H1 (cell line): ENCODE measurements at regions not wholly inside any gene's neighbourhood (a gene's known extent, or its start where the extent isn't known, plus 50 kb on each side); places are given as distances from the start of the nearest gene placed in this dataset.

Experiments
- CTCF ChIA-PET: fragments of 300-600 bp; sonication (Branson Sonifier 250); formaldehyde crosslinking; loops from one replicate; lab custom pipeline; 2021; ENCODE audit not compliant: partially characterized antibody; lab: Charles Lee
- POLR2A ChIA-PET: fragments of 300-600 bp; sonication (Branson Sonifier 250); formaldehyde crosslinking; loops from one replicate; lab custom pipeline; 2021; ENCODE audit warnings: inconsistent platforms; ENCODE audit not compliant: partially characterized antibody; lab: Charles Lee
- DNase-seq, 2 experiments: peaks; one replicate each; pipeline versions ENCODE4 v3.0.0 to v3.0.0-alpha.2; 2010 to 2022; ENCODE audit warnings: low spot score in 2 of 2, low read depth in 1 of 2, mixed read lengths in 1 of 2
- FAIRE-seq: peaks from 2 replicates; lab custom pipeline; 2011; peaks lifted over from hg19 to GRCh38; lab: Jason Lieb, UNC
- H2AFZ ChIP-seq: 2 replicates; pipeline ENCODE4 v1.8.1; 2012; ENCODE audit warnings: low read length, inconsistent platforms
- H2AK5ac ChIP-seq: 2 replicates; pipeline ENCODE4 v1.6.1; 2013; ENCODE audit warnings: low read depth, low read length
- H2BK120ac ChIP-seq: replicated peaks from 2 replicates; pipeline ENCODE3; 2013; ENCODE audit warnings: low read depth, low read length, inconsistent platforms
- H2BK12ac ChIP-seq: 2 replicates; pipeline ENCODE4 v1.6.1; 2013; ENCODE audit warnings: low read depth, low read length
- H2BK15ac ChIP-seq: 2 replicates; pipeline ENCODE4 v1.6.1; 2013; ENCODE audit warnings: low read length
- H2BK20ac ChIP-seq: 2 replicates; pipeline ENCODE4 v1.6.1; 2013; ENCODE audit warnings: low read length
- H2BK5ac ChIP-seq: 2 replicates; pipeline ENCODE4 v1.6.1; 2013; ENCODE audit warnings: low read depth, low read length
- H3K14ac ChIP-seq: 2 replicates; pipeline ENCODE4 v1.6.1; 2013; ENCODE audit warnings: inconsistent platforms; ENCODE audit not compliant: insufficient read length
- H3K18ac ChIP-seq: 2 replicates; pipeline ENCODE4 v1.6.1; 2013; ENCODE audit warnings: low read length; ENCODE audit errors: extremely low read depth
- H3K23ac ChIP-seq: 2 replicates; pipeline ENCODE4 v1.6.1; 2013; ENCODE audit warnings: inconsistent platforms; ENCODE audit not compliant: insufficient read length
- H3K23me2 ChIP-seq: 2 replicates; pipeline ENCODE4 v1.6.1; 2013; ENCODE audit warnings: low read depth, low read length
- H3K27ac ChIP-seq: 2 replicates; pipeline ENCODE4 v1.6.1; 2011; ENCODE audit warnings: low read depth, low read length, inconsistent platforms
- H3K27me3 ChIP-seq, 4 experiments: replicated peaks in 1 of 4; 1 replicate in 1 of 4; 2 replicates in 3 of 4; pipeline versions ENCODE4 v1.6.1 to v1.8.1; 2011 to 2013; ENCODE audit warnings: low read length in 3 of 4, mild to moderate bottlenecking in 3 of 4, inconsistent platforms in 2 of 4, mixed read lengths in 2 of 4, moderate library complexity in 1 of 4; ENCODE audit not compliant: control insufficient read depth in 3 of 4, insufficient read depth in 3 of 4; ENCODE audit errors: extremely low read depth in 1 of 4
- H3K36me3 ChIP-seq, 4 experiments: 2 replicates each; pipeline versions ENCODE4 v1.6.1 to v1.8.1; 2011 to 2013; ENCODE audit warnings: mild to moderate bottlenecking in 4 of 4, low read length in 3 of 4, moderate library complexity in 2 of 4, control low read depth in 1 of 4, inconsistent platforms in 1 of 4; ENCODE audit not compliant: insufficient read depth in 4 of 4, control insufficient read depth in 2 of 4
- H3K4ac ChIP-seq: replicated peaks from 2 replicates; pipeline ENCODE3; 2013; ENCODE audit warnings: low read length, low read depth, mixed read lengths, inconsistent platforms; ENCODE audit not compliant: insufficient read length
- H3K4me1 ChIP-seq, 4 experiments: replicated peaks in 1 of 4; 1 replicate in 1 of 4; 2 replicates in 3 of 4; pipeline versions ENCODE4 v1.6.1 to v1.8.1; 2011 to 2013; ENCODE audit warnings: low read length in 3 of 4, inconsistent platforms in 2 of 4, mixed read lengths in 1 of 4; ENCODE audit not compliant: insufficient read depth in 4 of 4, control insufficient read depth in 3 of 4
- H3K4me2 ChIP-seq, 2 experiments: 2 replicates each; pipeline versions ENCODE4 v1.6.1 to v1.8.1; 2011 to 2013; ENCODE audit warnings: low read depth in 2 of 2, low read length in 2 of 2, control low read depth in 1 of 2, inconsistent platforms in 1 of 2, mild to moderate bottlenecking in 1 of 2; ENCODE audit not compliant: insufficient read depth in 1 of 2
- H3K4me3 ChIP-seq, 4 experiments: fragments of 200-600, 300-600 bp in 1 of 4; sonication (generic), shearing (Covaris generic), sonication (Bioruptor Twin) in 1 of 4; 2 replicates each; pipeline versions ENCODE4 v1.5.1 to v1.8.1; 2011 to 2016; ENCODE audit warnings: low read length in 4 of 4, low read depth in 3 of 4, control low read depth in 2 of 4, inconsistent platforms in 2 of 4, mild to moderate bottlenecking in 2 of 4, mixed read lengths in 1 of 4, moderate library complexity in 1 of 4; ENCODE audit not compliant: insufficient read depth in 2 of 4; ENCODE audit errors: extremely low read depth in 1 of 4
- H3K56ac ChIP-seq: replicated peaks from 2 replicates; pipeline ENCODE3; 2013; ENCODE audit warnings: low read depth, mild to moderate bottlenecking, mixed read lengths, low read length, inconsistent platforms; ENCODE audit not compliant: insufficient read length
- H3K79me1 ChIP-seq: 2 replicates; pipeline ENCODE4 v1.6.1; 2013; ENCODE audit warnings: low read depth, low read length, control low read depth
- H3K79me2 ChIP-seq, 2 experiments: 2 replicates each; pipeline versions ENCODE4 v1.6.1 to v1.8.1; 2012 to 2013; ENCODE audit warnings: low read length in 2 of 2, mild to moderate bottlenecking in 2 of 2, inconsistent platforms in 1 of 2; ENCODE audit not compliant: insufficient read depth in 2 of 2, control insufficient read depth in 1 of 2
- H3K9ac ChIP-seq, 4 experiments: replicated peaks in 1 of 4; 1 replicate in 1 of 4; 2 replicates in 3 of 4; pipeline versions ENCODE4 v1.6.1 to v1.8.1; 2011 to 2013; ENCODE audit warnings: low read depth in 3 of 4, low read length in 3 of 4, control low read depth in 2 of 4, mild to moderate bottlenecking in 2 of 4, moderate library complexity in 2 of 4, inconsistent platforms in 1 of 4; ENCODE audit errors: extremely low read depth in 1 of 4
- H3K9me3 ChIP-seq, 2 experiments: 2 replicates each; pipeline versions ENCODE4 v1.6.1 to v1.8.1; 2012 to 2013; ENCODE audit warnings: mild to moderate bottlenecking in 2 of 2, moderate library complexity in 2 of 2, control low read depth in 1 of 2, inconsistent platforms in 1 of 2, low read depth in 1 of 2, low read length in 1 of 2, mixed read lengths in 1 of 2; ENCODE audit not compliant: insufficient read depth in 2 of 2
- H4K20me1 ChIP-seq, 2 experiments: replicated peaks in 1 of 2; 2 replicates each; pipeline versions ENCODE3 to v1.8.1; 2011 to 2013; ENCODE audit warnings: inconsistent platforms in 2 of 2, low read length in 2 of 2, mild to moderate bottlenecking in 1 of 2; ENCODE audit not compliant: insufficient read depth in 2 of 2, control insufficient read depth in 1 of 2
- H4K5ac ChIP-seq: 2 replicates; pipeline ENCODE4 v1.6.1; 2013; ENCODE audit warnings: low read length, low read depth, mixed read lengths, inconsistent platforms; ENCODE audit not compliant: insufficient read length
- H4K8ac ChIP-seq: 2 replicates; pipeline ENCODE4 v1.8.0; 2013; ENCODE audit warnings: mild to moderate bottlenecking, moderate library complexity, low read length, inconsistent platforms; ENCODE audit not compliant: insufficient read depth; ENCODE audit errors: extremely low read depth
- H4K91ac ChIP-seq: replicated peaks from 2 replicates; pipeline ENCODE3; 2013; ENCODE audit warnings: low read length, mixed read lengths, inconsistent platforms; ENCODE audit not compliant: insufficient read length
- ATF2 ChIP-seq: IDR thresholded peaks from 2 replicates; pipeline ENCODE4 v1.6.1; 2012; ENCODE audit warnings: low read length, inconsistent platforms
- CHD1 ChIP-seq: IDR thresholded peaks from 2 replicates; pipeline ENCODE4 v1.6.1; 2012; ENCODE audit warnings: low read depth, low read length, improper control_type of control experiment
- GTF2F1 ChIP-seq: IDR thresholded peaks from 2 replicates; pipeline ENCODE4 v1.6.1; 2012; ENCODE audit warnings: low read depth, low read length, improper control_type of control experiment, borderline replicate concordance
- MAX ChIP-seq: IDR thresholded peaks from 2 replicates; pipeline ENCODE4 v1.6.1; 2012; ENCODE audit warnings: inconsistent platforms
- RFX5 ChIP-seq: IDR thresholded peaks from 2 replicates; pipeline ENCODE4 v1.6.1; 2011; ENCODE audit warnings: low read depth, low read length, improper control_type of control experiment, borderline replicate concordance
- SIN3A ChIP-seq, 2 experiments: IDR thresholded peaks in 1 of 2; conservative IDR thresholded peaks in 1 of 2; 2 replicates each; pipeline ENCODE4 v1.6.1; 2011 to 2012; ENCODE audit warnings: low read length in 2 of 2, improper control_type of control experiment in 1 of 2, low read depth in 1 of 2, mild to moderate bottlenecking in 1 of 2
- TAF7 ChIP-seq: optimal IDR thresholded peaks from 2 replicates; pipeline ENCODE3; 2011; ENCODE audit warnings: low read depth, mild to moderate bottlenecking, inconsistent platforms, low read length, moderate library complexity, borderline replicate concordance
- TCF12 ChIP-seq: IDR thresholded peaks from 2 replicates; pipeline ENCODE4 v1.6.1; 2011; ENCODE audit warnings: low read depth, mild to moderate bottlenecking, low read length
- USF2 ChIP-seq: IDR thresholded peaks from 2 replicates; pipeline ENCODE4 v1.6.1; 2011; ENCODE audit warnings: low read length, improper control_type of control experiment
- WGBS, 2 experiments: shearing (Covaris generic) in 1 of 2; methylation state at CpG; one replicate each; pipeline versions ENCODE4 v1.1.6 to v1.1.7; 2013 to 2015; ENCODE audit warnings: low lambda C conversion rate in 2 of 2, mixed read lengths in 2 of 2, inconsistent platforms in 1 of 2, low coverage in 1 of 2, missing lambda C conversion rate in 1 of 2; ENCODE audit not compliant: insufficient replicate concordance in 2 of 2, insufficient coverage in 1 of 2, insufficient read length in 1 of 2; ENCODE audit errors: extremely low coverage in 1 of 2, missing lambda C conversion rate in 1 of 2; 5-methylcytosine and 5-hydroxymethylcytosine counted together

GRCh38 chr10:30111340-30112022 is 52.1 kb upstream of the JCAD start:
- CTCF ChIA-PET, result interaction anchor here (0.6 kb wide), 1 partner anchor 123 kb away, joined by 3 read pairs; no protein-coding TSS in a partner anchor
- Histone ChIP-seq H3K4ac (no peak overlapping the region), H2BK20ac (no peak overlapping the region), H3K9me3 (no peaks in the 10 kb centered on the region), H3K23me2 (no peaks in the 10 kb centered on the region), H3K14ac (no peak overlapping the region), H3K27ac (no peak overlapping the region), H3K79me2 (no peaks in the 10 kb centered on the region), H3K27me3 (no peaks in the 10 kb centered on the region), H2BK12ac (no peak overlapping the region), H4K8ac (no peak overlapping the region), H3K9ac (no peak overlapping the region), H3K79me1 (no peaks in the 10 kb centered on the region), H2AK5ac (no peak overlapping the region), H4K91ac (no peak overlapping the region), H4K5ac (no peak overlapping the region), H4K20me1 (no peaks in the 10 kb centered on the region), H2BK120ac (no peak overlapping the region), H3K23ac (no peak overlapping the region), H3K4me2 (no peak overlapping the region), H3K18ac (no peak overlapping the region), H3K4me3 (no peak overlapping the region), H3K36me3 (no peaks in the 10 kb centered on the region), H2AFZ (no peak overlapping the region), H2BK5ac (no peak overlapping the region), H3K4me1 (peaks cover 0 to 3% (median 0%) of the 10 kb centered on the region in 4 experiments; a peak in 1 of 7 replicates), H3K56ac (no peak overlapping the region), H2BK15ac (no peak overlapping the region)
- WGBS, 2 experiments, result 94% methylated on average over 4 of the region's 4 CpGs; no CpG with 5 or more reads in 1 of the 2 experiments
- POLR2A ChIA-PET, result no interaction called here
- no peak for DNase-seq
- FAIRE-seq, result no peak
- TF ChIP-seq SIN3A (conservative IDR thresholded peaks at IDR 0.05 in 1 of 2, IDR thresholded peaks at IDR 0.05 in 1 of 2; ENCODE audit: low read depth in 1 of 2, low read length in 2 of 2) (no peak), TAF7 (no peak), ATF2 (no peak), CHD1 (no peak), RFX5 (no peak), USF2 (no peak), MAX (no peak), TCF12 (no peak), GTF2F1 (no peak)
